ENCODE measurements at regions not wholly inside any gene's neighbourhood (a gene's known extent, or its start where the extent isn't known, plus 50 kb on each side); places are given as distances from the start of the nearest gene placed in this dataset.
"Not testable (repeated sequence)": the region's sequence is repeated elsewhere in the genome, so short reads cannot be mapped to it uniquely, and the experiment has no call there.

GRCh38 chr17:74119965-74120364, 83.5 kb upstream of the RPL38 start:
- in situ Hi-C loops (cut with MboI; ENCODE audit: low sequenced_read_pairs): no loop called here

GRCh38 chr17:74123350-74123749, 80.1 kb upstream of the RPL38 start:
- in situ Hi-C loops (cut with MboI; ENCODE audit: low sequenced_read_pairs): no loop called here

DNA sequence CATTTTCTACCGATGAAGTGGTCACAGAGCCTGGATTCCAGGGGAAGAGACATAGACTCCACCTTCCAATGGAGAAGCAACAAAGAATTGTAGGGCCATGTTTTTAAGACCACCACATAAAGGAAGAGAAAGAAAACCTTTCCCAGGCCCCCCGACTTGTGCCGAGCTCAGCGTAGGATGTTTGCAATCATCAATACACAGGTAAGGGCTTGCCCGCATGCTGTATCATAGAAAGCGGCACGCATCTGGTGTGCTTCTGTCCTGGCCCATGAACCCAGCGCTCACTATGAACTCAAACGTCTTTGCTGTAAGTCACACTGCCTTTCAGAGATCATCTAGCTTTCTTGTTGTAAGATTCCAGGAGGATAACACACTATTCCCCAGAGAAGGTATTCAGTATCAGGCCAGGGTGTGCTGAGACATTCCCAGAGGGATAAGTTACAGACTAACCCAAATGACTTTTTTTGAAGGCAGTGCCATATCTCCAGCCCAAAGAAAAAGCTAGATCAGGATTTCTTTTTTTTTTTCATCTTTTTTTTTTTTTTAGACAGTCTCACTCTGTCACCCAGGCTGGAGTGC, 79.5 kb upstream of the RPL38 start:
- in situ Hi-C loops (cut with MboI; ENCODE audit: low sequenced_read_pairs): no loop called here

DNA sequence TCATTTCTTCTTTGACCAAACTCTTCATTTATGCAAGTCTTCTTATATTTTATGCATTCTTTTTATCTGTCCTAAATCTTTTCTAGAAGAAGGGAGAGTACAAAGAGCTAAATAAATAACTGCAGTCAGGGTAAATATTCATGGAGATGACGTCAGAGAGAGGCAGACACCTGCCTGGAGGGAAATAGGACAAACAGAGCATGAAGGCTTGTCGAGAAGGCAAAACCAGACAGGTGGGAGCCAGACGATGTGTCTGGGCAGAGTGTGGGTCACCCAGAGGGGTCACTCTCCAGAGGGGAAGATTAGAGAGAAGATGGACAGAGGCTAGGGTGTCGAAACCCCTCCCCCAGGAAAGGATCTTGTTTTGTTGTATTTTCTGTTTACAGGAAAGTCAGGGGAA, 78.3 kb upstream of the RPL38 start:
- in situ Hi-C loops (cut with MboI; ENCODE audit: low sequenced_read_pairs): no loop called here

GRCh38 chr17:74126179-74126900, 77.1 kb upstream of the RPL38 start:
- in situ Hi-C loops (cut with MboI; ENCODE audit: low sequenced_read_pairs): no loop called here

GRCh38 chr17:74126959-74127358, 76.5 kb upstream of the RPL38 start:
- in situ Hi-C loops (cut with MboI; ENCODE audit: low sequenced_read_pairs): no loop called here

DNA sequence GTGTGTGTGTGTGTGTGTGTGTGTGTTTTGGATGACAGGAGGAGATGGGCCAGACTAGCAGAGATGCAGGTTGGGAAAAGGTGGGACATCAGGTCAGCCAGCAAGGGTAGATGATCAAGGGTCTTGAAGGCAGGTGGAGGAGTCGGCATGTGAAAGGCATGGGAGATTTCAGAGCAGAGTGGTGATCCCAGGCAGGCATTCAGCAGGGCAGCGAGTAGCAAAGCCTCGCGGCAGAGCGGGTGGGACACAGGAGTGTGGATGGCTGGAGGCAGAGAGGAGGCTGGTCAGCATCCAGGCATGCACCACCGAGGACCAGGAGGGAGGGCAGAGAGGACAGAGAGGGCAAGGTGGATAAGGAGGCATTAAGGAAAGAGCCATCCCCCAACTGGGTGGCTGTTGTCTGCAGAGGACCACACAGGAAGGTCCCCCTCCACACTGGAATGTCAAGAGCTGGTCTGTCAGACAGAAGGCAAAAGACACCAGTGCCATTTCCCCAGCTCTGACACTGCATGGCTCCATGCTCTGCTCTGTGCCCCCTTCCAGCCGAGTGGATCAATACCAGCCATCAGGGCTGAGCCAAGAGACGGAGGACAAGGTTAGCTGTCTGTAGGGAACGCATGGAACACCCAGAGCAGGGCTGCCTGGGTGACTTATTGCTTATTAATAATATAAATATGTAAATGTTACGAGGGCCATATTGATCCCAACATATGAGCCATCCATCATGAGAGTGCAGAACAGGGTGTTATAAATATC, 74.8 kb upstream of the RPL38 start:
- in situ Hi-C loops (cut with MboI; ENCODE audit: low sequenced_read_pairs): no loop called here

GRCh38 chr17:74129800-74130199, 73.7 kb upstream of the RPL38 start:
- in situ Hi-C loops (cut with MboI; ENCODE audit: low sequenced_read_pairs): not testable (repeated sequence)

DNA sequence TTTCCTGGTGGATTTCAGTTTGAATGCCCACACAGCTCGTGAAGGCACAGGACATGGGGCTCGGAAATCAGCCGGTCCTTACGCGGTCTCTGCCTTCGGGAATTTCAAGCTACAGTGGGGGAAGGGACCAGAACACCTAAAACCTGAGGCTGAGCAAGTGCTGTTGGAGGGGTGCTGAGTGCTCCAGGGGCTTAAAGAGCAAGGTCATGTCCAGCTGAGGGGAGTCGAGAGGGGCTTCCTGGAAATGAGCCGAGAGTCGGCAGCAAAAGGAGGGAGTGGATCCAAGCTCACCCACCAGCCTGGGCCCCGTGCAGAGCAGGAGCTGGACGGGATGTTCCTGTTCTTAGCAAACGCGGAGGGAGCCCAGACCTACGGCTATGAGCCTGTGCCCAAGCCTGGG, 73.2 kb upstream of the RPL38 start:
- in situ Hi-C loops (cut with MboI; ENCODE audit: low sequenced_read_pairs): no loop called here

GRCh38 chr17:74130841-74131240, 72.6 kb upstream of the RPL38 start:
- in situ Hi-C loops (cut with MboI; ENCODE audit: low sequenced_read_pairs): no loop called here

DNA sequence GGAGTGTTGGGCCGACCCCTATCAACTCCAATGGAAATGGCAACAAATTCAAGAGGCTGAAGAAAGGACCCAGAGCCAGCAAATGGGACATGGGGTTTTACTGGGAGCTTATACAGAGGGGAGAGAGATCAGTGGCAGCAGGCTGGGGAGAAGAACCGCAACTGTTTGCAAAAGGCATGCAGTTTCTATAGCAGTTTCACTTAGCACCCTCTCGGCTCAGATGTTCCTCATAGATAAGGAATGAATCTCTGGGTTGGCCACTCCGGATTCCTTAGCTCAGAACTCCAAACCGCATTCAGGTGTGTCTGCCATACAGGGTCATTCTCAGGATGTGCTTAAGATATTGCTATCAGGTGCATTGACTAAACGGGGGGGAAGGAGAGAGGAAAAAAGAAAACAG, 71.1 kb upstream of the RPL38 start:
- in situ Hi-C loops (cut with MboI; ENCODE audit: low sequenced_read_pairs): no loop called here

- in situ Hi-C loops (cut with MboI; ENCODE audit: low sequenced_read_pairs): no loop called here
These were observed 69.7 kb upstream of the RPL38 start for GRCh38 chr17:74133740-74134139.

DNA sequence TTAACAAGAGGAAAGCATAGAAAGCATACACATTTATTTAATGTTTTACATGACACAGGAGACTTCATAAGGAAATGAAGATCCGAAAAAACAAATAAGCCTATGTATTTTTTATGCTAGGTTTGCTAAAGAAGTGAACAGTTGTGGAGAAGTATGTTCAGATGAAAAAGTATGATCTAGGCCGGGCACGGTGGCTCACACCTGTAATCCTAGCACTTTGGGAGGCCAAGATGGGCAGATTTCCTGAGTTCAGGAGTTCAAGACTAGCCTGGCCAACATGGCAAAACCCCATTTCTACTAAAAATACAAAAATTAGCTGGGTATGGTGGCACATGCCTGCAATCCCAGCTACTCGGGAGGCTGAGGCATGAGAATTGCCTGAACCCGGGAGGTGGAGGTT, 69.2 kb upstream of the RPL38 start:
- in situ Hi-C loops (cut with MboI; ENCODE audit: low sequenced_read_pairs): not testable (repeated sequence)

DNA sequence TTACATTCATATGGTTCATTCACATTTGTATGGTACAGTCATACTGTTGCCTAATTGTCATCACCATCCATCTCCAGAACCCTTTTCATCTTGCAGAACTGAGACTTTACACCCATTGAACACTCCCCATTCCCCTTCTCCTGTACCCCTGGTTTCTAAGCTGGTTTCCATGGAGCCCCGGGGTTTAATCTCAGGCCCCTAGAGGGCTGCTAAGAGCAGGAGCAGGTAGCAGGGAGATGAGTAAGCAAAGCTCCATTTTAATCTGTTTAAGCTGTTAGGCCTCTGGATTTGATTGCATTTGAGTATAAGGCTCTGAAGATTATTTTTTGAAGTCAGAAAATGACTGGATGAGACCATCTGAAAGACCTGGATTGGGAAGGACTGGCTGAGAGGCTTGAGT, 68.5 kb upstream of the RPL38 start:
- in situ Hi-C loops (cut with MboI; ENCODE audit: low sequenced_read_pairs): no loop called here

GRCh38 chr17:74135391-74136167, 67.9 kb upstream of the RPL38 start:
- in situ Hi-C loops (cut with MboI; ENCODE audit: low sequenced_read_pairs): no loop called here

DNA sequence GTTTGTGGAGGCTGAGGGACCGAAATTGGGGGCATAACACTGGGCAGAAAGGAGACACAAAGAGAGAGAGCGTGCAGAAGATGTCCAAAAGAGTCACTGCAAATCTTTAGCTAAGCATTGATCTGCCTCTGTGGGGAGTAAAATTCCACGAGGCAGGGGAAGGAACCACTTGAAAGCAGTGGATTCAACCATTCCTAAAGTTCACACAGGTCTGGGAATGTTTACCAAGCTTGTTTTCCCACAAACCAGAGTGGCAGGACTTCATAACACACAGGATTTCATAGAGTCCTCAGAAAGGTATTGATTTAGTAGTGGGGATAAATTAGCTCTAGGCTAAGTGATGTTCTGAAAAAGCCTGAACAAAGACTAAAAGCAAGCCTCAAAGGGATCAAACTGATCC, 66.1 kb upstream of the RPL38 start:
- in situ Hi-C loops (cut with MboI; ENCODE audit: low sequenced_read_pairs): no loop called here

DNA sequence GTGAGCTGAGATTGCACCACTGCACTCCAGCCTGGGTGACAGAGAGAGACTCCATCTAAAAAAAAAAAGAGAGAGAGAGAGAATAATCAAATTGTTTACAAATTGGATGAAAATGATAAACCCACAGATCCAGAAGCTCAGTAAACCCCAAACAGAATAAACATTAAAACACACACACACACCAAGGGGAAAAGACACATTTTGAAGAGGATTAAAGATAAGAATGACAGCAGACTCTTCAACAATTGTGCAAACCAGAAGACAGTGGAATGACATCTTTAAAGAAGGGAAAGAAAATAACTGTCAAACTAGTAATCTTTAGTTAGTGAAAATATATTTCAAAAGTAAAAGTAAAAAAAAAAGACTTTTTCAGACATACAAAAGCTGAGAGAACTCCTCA, 64.4 kb upstream of the RPL38 start:
- in situ Hi-C loops (cut with MboI; ENCODE audit: low sequenced_read_pairs): no loop called here

DNA sequence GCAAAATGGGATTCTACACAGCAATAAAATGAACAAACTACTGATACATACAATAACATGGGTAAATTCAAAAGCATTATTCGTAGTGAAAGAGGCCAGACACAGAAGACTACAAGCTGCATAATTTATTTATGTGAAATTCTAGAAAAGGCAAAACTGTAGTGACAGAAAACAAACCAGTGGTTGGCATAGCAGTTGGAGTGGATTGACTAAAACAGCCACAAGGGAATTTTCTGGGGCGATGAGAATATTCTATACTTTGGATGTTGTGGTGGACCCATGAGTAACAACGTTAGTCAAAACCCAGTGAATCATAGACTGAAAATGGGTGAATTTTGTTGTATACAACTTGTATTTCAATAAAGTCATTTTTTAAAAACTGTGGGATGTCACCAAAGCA, 63.2 kb upstream of the RPL38 start:
- in situ Hi-C loops (cut with MboI; ENCODE audit: low sequenced_read_pairs): no loop called here

DNA sequence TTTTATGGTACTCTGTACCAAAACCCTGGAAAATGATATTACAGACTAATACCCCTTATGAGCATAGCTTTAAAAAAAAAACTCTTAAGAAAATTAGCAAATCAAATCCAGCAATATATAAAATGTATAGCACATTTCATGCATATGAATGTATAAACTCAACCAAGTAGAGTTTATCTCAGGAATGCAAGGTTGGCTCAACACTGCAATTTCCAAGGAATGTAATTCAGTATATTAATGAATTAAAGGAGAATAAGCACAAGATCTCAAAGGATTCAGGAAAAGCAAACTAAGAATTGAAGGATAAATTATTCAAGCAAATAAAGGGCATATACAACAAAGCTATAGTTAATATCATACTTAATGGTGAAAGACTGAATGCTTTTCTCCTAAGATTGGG, 61.9 kb upstream of the RPL38 start:
- in situ Hi-C loops (cut with MboI; ENCODE audit: low sequenced_read_pairs): no loop called here

GRCh38 chr17:74143318-74143717, 60.2 kb upstream of the RPL38 start:
- in situ Hi-C loops (cut with MboI; ENCODE audit: low sequenced_read_pairs): not testable (repeated sequence)

DNA sequence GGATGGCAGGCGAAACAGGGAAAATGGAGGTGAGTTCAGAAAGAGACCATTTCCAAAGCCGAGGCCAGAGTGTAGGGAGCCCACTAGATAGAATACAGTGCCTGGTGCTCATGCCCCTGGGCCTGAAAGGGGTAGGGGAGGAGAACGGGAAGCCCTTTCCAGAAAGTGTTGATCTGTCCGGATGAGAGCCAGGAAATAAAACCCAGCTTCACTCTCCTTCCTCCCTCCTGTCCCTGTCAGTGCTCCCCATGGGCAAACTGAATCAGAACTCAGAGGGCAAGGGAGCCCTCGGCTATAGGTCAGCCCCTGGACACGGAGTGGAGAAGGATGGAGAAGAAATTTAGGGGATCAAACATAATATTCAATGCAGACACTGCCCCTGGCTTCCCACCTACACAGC, 57.7 kb upstream of the RPL38 start:
- in situ Hi-C loops (cut with MboI; ENCODE audit: low sequenced_read_pairs): no loop called here

- in situ Hi-C loops (cut with MboI; ENCODE audit: low sequenced_read_pairs): no loop called here
These were observed 57.3 kb upstream of the RPL38 start for GRCh38 chr17:74146196-74146595.
